ENCODE measurements at regions not wholly inside any gene's neighbourhood (a gene's known extent, or its start where the extent isn't known, plus 50 kb on each side); places are given as distances from the start of the nearest gene placed in this dataset.

DNA sequence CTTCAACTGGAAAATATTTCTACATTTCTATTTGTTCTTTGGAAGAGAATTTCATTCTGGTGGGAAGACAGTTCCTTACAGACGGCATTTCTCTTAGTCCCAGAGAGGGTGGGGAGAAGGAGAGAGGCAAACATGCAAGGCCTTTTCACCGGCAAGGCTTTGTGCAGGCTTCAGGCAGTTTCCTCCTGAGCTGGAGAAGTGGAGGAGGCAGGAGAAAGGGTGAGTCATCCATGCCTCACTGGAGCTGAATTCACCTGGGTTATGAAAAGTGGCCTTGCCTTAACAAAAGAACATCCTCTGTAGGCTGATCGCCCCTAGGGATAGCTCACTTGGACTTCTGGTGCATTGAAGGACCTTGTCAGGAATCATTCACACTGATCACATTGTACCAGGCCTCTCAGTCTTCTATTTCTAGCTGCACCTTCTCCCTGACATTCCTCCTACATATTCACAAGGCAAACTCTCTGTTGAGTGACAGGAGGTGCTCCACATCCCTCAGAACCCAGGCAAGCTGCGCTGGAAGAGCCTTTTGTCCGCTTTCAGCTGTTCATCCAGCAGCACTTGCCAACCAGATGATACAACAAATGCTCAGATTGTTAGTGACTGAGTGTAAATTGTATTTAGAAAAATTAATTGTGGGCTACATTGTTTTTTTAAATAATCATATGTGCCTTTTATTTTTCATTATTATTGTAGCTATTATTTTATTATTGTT lies 796.1 kb downstream of the DCDC2C start:
- peak; percentile 13 for DNase-seq (ENCODE audit: low read depth)
- TF ChIP-seq, protein P1, sequence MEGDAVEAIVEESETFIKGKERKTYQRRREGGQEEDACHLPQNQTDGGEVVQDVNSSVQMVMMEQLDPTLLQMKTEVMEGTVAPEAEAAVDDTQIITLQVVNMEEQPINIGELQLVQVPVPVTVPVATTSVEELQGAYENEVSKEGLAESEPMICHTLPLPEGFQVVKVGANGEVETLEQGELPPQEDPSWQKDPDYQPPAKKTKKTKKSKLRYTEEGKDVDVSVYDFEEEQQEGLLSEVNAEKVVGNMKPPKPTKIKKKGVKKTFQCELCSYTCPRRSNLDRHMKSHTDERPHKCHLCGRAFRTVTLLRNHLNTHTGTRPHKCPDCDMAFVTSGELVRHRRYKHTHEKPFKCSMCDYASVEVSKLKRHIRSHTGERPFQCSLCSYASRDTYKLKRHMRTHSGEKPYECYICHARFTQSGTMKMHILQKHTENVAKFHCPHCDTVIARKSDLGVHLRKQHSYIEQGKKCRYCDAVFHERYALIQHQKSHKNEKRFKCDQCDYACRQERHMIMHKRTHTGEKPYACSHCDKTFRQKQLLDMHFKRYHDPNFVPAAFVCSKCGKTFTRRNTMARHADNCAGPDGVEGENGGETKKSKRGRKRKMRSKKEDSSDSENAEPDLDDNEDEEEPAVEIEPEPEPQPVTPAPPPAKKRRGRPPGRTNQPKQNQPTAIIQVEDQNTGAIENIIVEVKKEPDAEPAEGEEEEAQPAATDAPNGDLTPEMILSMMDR (IDR thresholded peaks at IDR 0.05; ENCODE audit: insufficient read depth, low read depth, low read length, missing control alignments): no peak

DNA sequence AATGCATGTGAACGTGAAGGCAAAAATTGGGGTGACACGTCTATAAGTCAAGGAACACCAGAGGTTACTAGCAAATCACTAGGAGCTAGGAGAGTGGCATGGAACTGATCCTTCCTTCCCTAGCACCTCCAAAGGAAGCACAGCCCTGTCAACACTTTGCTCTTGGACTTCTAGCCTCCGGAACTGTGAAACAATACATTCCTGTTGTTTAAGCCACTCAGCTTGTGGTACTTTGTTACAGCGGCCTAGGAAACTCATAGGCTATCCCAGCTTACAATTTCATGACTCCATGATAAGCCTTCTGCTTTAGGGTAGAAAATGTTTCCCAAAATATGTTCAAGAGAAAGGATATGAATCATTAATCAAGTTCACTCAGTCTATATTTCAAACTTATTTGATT lies 798.1 kb downstream of the DCDC2C start:
- TF ChIP-seq, protein P1 (IDR thresholded peaks at IDR 0.05; ENCODE audit: insufficient read depth, low read depth, low read length, missing control alignments): no peak
- H3K4me3 ChIP-seq (ENCODE audit: low read length): no peak overlapping the region
- no peak for DNase-seq (ENCODE audit: low read depth)

More for the DNA sequence above, 796.1 kb downstream of the DCDC2C start:
- H3K4me3 ChIP-seq (ENCODE audit: low read length): no peak overlapping the region

DNA sequence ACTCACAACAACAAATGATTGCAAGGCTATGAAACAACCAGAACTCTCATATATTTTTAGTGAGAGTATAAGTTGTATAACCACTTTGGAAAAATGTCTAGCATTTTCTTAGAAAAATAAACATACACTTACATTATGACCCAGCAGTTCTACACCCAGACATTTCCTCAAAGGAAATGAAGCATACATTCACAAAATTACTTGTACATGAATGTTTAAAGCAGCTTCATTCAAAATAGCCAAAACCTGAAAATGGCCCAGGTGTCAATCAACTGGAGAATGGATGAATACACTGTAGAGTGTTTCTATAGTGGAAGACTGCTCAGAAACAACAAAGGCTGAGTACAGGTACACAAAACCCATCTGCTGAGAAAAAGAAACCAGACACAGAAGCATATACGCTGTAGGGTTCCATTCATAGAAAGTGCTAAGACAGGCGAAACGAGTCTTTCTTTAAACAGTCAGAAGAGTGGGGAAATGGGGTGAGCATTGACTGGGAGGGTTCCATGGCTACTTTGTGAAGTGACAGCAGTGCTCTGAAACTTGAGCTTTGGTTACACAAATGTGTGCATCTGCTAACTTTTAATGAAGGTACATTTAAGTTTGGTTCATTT lies 799.0 kb downstream of the DCDC2C start:
- no peak overlapping the region for H3K4me3 ChIP-seq (ENCODE audit: low read length)
- DNase-seq (ENCODE audit: low read depth): no peak
- TF ChIP-seq, protein P1 (IDR thresholded peaks at IDR 0.05; ENCODE audit: insufficient read depth, low read depth, low read length, missing control alignments): no peak

DNA sequence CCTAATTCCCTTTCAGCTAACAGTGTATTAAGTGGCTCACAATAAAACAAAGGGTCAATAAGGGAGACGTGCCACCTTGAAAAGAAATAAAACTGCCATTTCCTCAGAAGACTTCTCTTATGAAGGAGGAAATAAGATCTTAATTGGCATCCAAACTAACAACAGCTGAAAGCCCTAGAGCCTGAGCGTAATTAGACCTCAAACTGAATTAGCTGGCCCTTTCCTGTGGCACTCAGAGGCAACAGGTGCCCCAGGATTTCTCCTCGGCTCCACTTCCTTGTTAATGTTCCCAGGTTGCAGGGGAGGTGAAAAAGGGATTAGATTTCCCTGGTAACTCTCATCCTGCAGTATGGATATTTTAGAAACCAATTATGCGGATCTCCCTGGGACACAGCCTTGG lies 804.3 kb downstream of the DCDC2C start:
- no peak for DNase-seq (ENCODE audit: low read depth)
- TF ChIP-seq, protein P1 (IDR thresholded peaks at IDR 0.05; ENCODE audit: insufficient read depth, low read depth, low read length, missing control alignments): no peak
- no peak overlapping the region for H3K4me3 ChIP-seq (ENCODE audit: low read length)

DNA sequence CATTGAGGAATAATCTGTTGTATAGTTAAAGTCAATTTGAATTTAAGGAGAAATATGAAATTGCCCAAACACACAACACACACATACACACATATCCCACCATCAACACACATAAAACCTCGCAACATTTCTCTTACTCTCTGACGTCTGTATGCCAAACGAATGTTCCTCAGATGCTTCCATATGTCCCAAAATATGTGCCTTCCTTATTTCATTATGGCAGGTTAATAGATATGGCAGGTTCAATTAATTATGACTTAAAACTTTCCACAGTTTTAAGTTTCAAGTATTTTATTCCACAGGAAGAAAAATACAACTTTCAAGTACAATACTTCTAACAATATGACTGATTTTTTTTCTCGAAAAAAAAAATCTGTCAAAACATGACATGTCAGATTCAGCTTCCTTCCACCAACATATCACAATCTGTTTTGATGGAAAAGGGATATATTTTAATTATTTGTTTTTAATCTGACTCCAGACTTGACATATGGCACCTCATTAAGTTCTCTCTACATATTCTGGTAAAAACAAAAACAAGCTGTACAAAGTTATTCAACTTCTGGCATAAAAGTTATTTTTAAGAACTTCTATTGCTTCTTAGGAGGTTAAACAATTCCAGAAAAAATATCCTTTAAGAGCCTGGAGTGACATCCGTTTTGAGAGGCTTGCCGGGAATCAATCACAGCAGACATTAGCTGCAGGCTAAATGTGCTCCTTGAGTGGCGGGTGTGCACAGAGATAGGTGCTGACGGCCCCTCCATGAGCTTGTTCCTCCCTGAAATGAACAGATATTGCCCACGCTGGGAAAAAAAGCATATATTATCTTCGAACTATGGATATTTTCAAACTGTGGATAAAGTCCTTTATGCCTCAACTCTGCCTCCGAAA lies 812.7 kb downstream of the DCDC2C start:
- no peak for DNase-seq (ENCODE audit: low read depth)
- no peak overlapping the region for H3K4me3 ChIP-seq (ENCODE audit: low read length)
- TF ChIP-seq, protein P1 (IDR thresholded peaks at IDR 0.05; ENCODE audit: insufficient read depth, low read depth, low read length, missing control alignments): no peak

DNA sequence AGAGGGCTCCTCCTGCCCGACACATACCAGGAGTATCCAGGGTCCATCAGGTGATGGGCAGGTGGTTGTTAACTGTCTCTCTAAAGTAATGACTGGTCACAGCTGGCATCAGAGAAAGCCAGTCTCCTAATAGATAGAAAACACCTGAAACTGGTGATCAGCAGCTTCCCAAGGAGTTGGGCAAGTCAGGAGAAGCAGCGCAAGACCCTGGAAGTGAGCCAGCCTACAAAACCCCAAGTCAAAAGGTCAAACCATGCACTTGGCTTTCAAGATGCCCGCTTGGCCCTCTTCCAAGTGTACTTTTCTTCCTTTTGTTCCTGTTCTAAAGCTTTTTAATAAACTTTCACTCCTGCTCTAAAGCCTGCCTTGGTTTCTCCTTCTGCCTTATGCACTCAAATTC lies 815.2 kb downstream of the DCDC2C start:
- H3K4me3 ChIP-seq (ENCODE audit: low read length): no peak overlapping the region
- TF ChIP-seq, protein P1 (IDR thresholded peaks at IDR 0.05; ENCODE audit: insufficient read depth, low read depth, low read length, missing control alignments): no peak
- no peak for DNase-seq (ENCODE audit: low read depth)

Measured in epithelial cell of esophagus (primary cell).